ENCODE measurements at regions not wholly inside any gene's neighbourhood (a gene's known extent, or its start where the extent isn't known, plus 50 kb on each side); places are given as distances from the start of the nearest gene placed in this dataset.

DNA sequence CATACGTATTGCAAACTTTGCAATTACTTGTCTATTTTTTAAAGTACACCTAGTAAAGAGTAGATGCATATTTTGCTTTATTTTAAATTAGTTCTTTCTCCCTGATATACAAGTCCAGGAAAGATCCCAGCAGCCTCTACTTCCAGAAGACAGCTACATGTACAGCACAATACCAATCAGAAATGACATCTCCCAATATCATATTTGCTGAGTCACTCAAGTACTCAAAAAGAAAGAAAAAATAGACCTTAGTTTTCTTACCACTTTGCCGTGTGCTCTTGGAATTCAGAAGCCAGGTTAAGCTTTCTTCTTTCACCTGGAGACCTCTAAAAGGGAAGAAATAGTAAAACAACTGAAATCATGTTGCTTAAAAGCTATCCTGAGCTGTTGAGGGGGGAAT is 412.6 kb upstream of the RUNX1 start:
- TF ChIP-seq, protein P1, sequence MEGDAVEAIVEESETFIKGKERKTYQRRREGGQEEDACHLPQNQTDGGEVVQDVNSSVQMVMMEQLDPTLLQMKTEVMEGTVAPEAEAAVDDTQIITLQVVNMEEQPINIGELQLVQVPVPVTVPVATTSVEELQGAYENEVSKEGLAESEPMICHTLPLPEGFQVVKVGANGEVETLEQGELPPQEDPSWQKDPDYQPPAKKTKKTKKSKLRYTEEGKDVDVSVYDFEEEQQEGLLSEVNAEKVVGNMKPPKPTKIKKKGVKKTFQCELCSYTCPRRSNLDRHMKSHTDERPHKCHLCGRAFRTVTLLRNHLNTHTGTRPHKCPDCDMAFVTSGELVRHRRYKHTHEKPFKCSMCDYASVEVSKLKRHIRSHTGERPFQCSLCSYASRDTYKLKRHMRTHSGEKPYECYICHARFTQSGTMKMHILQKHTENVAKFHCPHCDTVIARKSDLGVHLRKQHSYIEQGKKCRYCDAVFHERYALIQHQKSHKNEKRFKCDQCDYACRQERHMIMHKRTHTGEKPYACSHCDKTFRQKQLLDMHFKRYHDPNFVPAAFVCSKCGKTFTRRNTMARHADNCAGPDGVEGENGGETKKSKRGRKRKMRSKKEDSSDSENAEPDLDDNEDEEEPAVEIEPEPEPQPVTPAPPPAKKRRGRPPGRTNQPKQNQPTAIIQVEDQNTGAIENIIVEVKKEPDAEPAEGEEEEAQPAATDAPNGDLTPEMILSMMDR (IDR thresholded peaks at IDR 0.05 in 8 of 11, conservative IDR thresholded peaks at IDR 0.05 in 3 of 11): no peak
- TF ChIP-seq POLR2A (IDR thresholded peaks at IDR 0.05): no peak
- TF ChIP-seq POLR2AphosphoS5 (IDR thresholded peaks at IDR 0.05): no peak

All from spleen (tissue), 7 donors.